Vagina (tissue), 2 donors: ENCODE measurements at regions not wholly inside any gene's neighbourhood (a gene's known extent, or its start where the extent isn't known, plus 50 kb on each side); places are given as distances from the start of the nearest gene placed in this dataset.

Source experiments
- POLR2A ChIP-seq, 2 donors: fragments of 450-650 bp; IDR thresholded peaks; one replicate each; pipeline ENCODE4 v1.6.1; 2017; ENCODE audit warnings: antibody characterized with exemption in 2 of 2, mild to moderate bottlenecking in 2 of 2, moderate library complexity in 2 of 2
- POLR2AphosphoS5 ChIP-seq, 2 donors: sonication (generic); formaldehyde crosslinking; IDR thresholded peaks; one replicate each; pipeline ENCODE4 v1.9.0; 2017; ENCODE audit warnings: antibody characterized with exemption in 2 of 2, mild to moderate bottlenecking in 2 of 2, low read depth in 1 of 2; ENCODE audit not compliant: insufficient read depth in 1 of 2
- TF ChIP-seq, protein P1 (sequence below), 3 experiments: fragments of 450-650 bp in 2 of 3; fragments of 200-600 bp in 1 of 3; sonication (generic) in 1 of 3; IDR thresholded peaks; one replicate each; pipeline ENCODE4 v1.5.1; 2017 to 2019; ENCODE audit warnings: antibody characterized with exemption in 3 of 3, mild to moderate bottlenecking in 2 of 3, moderate library complexity in 2 of 3

DNA sequence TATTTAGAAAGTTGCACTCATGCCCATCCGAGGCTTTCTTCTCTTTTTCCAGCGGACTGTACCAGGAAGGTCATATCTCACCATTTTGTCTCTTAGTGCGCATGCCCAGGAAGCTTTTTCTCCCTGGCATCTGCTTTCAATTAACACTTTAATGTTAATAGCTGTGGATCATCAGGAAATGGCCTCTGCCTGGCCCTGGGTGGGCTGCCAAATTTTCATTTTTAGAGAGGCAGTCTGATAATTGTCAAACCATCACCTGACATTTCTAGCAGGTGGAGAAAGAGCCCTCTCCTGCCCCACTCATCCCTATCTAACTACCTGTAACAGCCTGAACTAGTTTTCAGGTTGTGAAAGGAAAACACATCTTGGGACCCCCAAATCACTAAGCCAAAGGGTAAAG, 257.4 kb upstream of the LRRC4C start:
- TF ChIP-seq POLR2A (IDR thresholded peaks at IDR 0.05) (no peak), POLR2AphosphoS5 (IDR thresholded peaks at IDR 0.05; ENCODE audit: insufficient read depth in 1 of 2, low read depth in 1 of 2) (no peak)
- TF ChIP-seq, protein P1, sequence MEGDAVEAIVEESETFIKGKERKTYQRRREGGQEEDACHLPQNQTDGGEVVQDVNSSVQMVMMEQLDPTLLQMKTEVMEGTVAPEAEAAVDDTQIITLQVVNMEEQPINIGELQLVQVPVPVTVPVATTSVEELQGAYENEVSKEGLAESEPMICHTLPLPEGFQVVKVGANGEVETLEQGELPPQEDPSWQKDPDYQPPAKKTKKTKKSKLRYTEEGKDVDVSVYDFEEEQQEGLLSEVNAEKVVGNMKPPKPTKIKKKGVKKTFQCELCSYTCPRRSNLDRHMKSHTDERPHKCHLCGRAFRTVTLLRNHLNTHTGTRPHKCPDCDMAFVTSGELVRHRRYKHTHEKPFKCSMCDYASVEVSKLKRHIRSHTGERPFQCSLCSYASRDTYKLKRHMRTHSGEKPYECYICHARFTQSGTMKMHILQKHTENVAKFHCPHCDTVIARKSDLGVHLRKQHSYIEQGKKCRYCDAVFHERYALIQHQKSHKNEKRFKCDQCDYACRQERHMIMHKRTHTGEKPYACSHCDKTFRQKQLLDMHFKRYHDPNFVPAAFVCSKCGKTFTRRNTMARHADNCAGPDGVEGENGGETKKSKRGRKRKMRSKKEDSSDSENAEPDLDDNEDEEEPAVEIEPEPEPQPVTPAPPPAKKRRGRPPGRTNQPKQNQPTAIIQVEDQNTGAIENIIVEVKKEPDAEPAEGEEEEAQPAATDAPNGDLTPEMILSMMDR (IDR thresholded peaks at IDR 0.05), result no peak
